ENCODE measurements at regions not wholly inside any gene's neighbourhood (a gene's known extent, or its start where the extent isn't known, plus 50 kb on each side); places are given as distances from the start of the nearest gene placed in this dataset.

- TF ChIP-seq EZH2 (IDR thresholded peaks at IDR 0.05; ENCODE audit: low read length, unreplicated experiment) (no peak), CTCF (conservative IDR thresholded peaks at IDR 0.05; ENCODE audit: low read depth, low read length) (no peak)
Measured at GRCh38 chr2:221808488-221808887, 236.4 kb upstream of the EPHA4 start.
